Peyer's patch (tissue), 4 donors: ENCODE measurements at regions not wholly inside any gene's neighbourhood (a gene's known extent, or its start where the extent isn't known, plus 50 kb on each side); places are given as distances from the start of the nearest gene placed in this dataset.
"Not testable (repeated sequence)": the region's sequence is repeated elsewhere in the genome, so short reads cannot be mapped to it uniquely, and the experiment has no call there.

ENCODE experiments used
- DNase-seq, 3 donors: peaks; one replicate each; pipeline ENCODE4 v3.0.0-alpha.2; 2017 to 2019
- H3K27ac ChIP-seq, 4 donors: fragments of 200-600 bp; sonication (generic); one replicate each; pipeline ENCODE4 v1.5.1; 2016 to 2019
- H3K27me3 ChIP-seq, 2 donors: fragments of 200-600 bp; sonication (generic); one replicate each; pipeline ENCODE4 v1.5.1; 2019
- H3K36me3 ChIP-seq, 3 donors: fragments of 200-600 bp; sonication (generic); one replicate each; pipeline ENCODE4 v1.5.1; 2016 to 2019
- H3K4me1 ChIP-seq, 4 donors: fragments of 200-600 bp; sonication (generic); one replicate each; pipeline ENCODE4 v1.5.1; 2016 to 2019
- H3K4me3 ChIP-seq, 4 donors: fragments of 200-600 bp; sonication (generic); 1 replicate in 3 of 4; 2 replicates in 1 of 4; pipeline ENCODE4 v1.5.1; 2016 to 2019; ENCODE audit warnings: mild to moderate bottlenecking in 1 of 4
- H3K9me3 ChIP-seq, 4 donors: fragments of 200-600 bp; sonication (generic); one replicate each; pipeline ENCODE4 v1.5.1; 2016 to 2019; ENCODE audit warnings: mild to moderate bottlenecking in 1 of 4
- POLR2A ChIP-seq, 2 donors: fragments of 450-650 bp; IDR thresholded peaks; one replicate each; pipeline ENCODE4 v1.5.1; 2017; ENCODE audit warnings: antibody characterized with exemption in 2 of 2, mild to moderate bottlenecking in 2 of 2, moderate library complexity in 2 of 2
- TF ChIP-seq, protein P1 (sequence below), 6 experiments: fragments of 450-650 bp in 4 of 6; fragments of 200-600 bp in 2 of 6; sonication (generic) in 1 of 6; IDR thresholded peaks; one replicate each; pipeline ENCODE4 v1.5.1; 2017 to 2019; ENCODE audit warnings: antibody characterized with exemption in 6 of 6, mild to moderate bottlenecking in 3 of 6, moderate library complexity in 1 of 6

- no peaks in the 10 kb centered on the region for H3K27me3 ChIP-seq
- no peaks in the 10 kb centered on the region for H3K4me1 ChIP-seq
- TF ChIP-seq POLR2A (IDR thresholded peaks at IDR 0.05) = no peak
- TF ChIP-seq, protein P1, sequence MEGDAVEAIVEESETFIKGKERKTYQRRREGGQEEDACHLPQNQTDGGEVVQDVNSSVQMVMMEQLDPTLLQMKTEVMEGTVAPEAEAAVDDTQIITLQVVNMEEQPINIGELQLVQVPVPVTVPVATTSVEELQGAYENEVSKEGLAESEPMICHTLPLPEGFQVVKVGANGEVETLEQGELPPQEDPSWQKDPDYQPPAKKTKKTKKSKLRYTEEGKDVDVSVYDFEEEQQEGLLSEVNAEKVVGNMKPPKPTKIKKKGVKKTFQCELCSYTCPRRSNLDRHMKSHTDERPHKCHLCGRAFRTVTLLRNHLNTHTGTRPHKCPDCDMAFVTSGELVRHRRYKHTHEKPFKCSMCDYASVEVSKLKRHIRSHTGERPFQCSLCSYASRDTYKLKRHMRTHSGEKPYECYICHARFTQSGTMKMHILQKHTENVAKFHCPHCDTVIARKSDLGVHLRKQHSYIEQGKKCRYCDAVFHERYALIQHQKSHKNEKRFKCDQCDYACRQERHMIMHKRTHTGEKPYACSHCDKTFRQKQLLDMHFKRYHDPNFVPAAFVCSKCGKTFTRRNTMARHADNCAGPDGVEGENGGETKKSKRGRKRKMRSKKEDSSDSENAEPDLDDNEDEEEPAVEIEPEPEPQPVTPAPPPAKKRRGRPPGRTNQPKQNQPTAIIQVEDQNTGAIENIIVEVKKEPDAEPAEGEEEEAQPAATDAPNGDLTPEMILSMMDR (IDR thresholded peaks at IDR 0.05) = no peak
- DNase-seq = no peak
- H3K9me3 ChIP-seq = no peaks in the 10 kb centered on the region
- H3K27ac ChIP-seq = no peak overlapping the region
- H3K4me3 ChIP-seq = no peak overlapping the region
- no peaks in the 10 kb centered on the region for H3K36me3 ChIP-seq
Observed at GRCh38 chr16:60646631-60647030, 1389.6 kb downstream of the CDH8 start.

- Histone ChIP-seq H3K36me3 (no peaks in the 10 kb centered on the region), H3K4me1 (no peaks in the 10 kb centered on the region), H3K27me3 (no peaks in the 10 kb centered on the region), H3K4me3 (no peak overlapping the region), H3K27ac (no peak overlapping the region), H3K9me3 (peaks cover 0 to 4% (median 0%) of the 10 kb centered on the region in 4 donors)
- DNase-seq = no peak
- TF ChIP-seq, protein P1 (IDR thresholded peaks at IDR 0.05) = no peak
- TF ChIP-seq POLR2A (IDR thresholded peaks at IDR 0.05) = no peak
Observed at GRCh38 chr16:60645541-60645940, 1390.7 kb downstream of the CDH8 start.

GRCh38 chr16:60642956-60643355 lies 1393.3 kb downstream of the CDH8 start:
- no peak for DNase-seq
- no peaks in the 10 kb centered on the region for H3K4me1 ChIP-seq
- H3K9me3 ChIP-seq = peaks cover 0 to 4% (median 0%) of the 10 kb centered on the region in 4 donors
- no peaks in the 10 kb centered on the region for H3K36me3 ChIP-seq
- no peak overlapping the region for H3K27ac ChIP-seq
- TF ChIP-seq POLR2A (IDR thresholded peaks at IDR 0.05) = no peak
- TF ChIP-seq, protein P1 (IDR thresholded peaks at IDR 0.05) = no peak
- H3K27me3 ChIP-seq = no peaks in the 10 kb centered on the region
- no peak overlapping the region for H3K4me3 ChIP-seq

- no peaks in the 10 kb centered on the region for H3K36me3 ChIP-seq
- no peaks in the 10 kb centered on the region for H3K27me3 ChIP-seq
- no peaks in the 10 kb centered on the region for H3K4me1 ChIP-seq
- DNase-seq = no peak
- peaks cover 0 to 4% (median 0%) of the 10 kb centered on the region in 4 donors for H3K9me3 ChIP-seq
- TF ChIP-seq POLR2A (IDR thresholded peaks at IDR 0.05) = no peak
- TF ChIP-seq, protein P1 (IDR thresholded peaks at IDR 0.05) = no peak
- H3K27ac ChIP-seq = no peak overlapping the region
- no peak overlapping the region for H3K4me3 ChIP-seq
Observed at GRCh38 chr16:60641067-60641665, 1395.1 kb downstream of the CDH8 start.

DNA sequence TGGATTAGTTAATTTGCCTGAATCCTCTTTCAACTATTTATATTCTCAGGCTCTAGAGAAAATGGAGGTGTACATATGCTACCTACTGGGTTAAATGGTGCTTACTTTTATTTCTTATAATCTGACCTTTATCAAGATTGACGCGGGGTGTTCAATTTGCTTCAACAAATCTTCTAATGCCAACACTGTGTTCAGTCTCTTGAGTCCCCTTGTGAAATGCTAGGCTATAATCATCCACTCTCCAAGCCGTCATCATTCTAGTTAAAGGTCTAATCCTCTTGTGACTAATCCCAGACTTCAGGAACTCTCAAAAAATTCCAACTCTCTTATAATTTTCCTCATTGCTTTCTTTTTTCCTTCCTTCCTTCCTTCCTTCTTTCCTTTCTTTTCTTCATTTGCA lies 1396.2 kb downstream of the CDH8 start:
- DNase-seq = no peak
- Histone ChIP-seq H3K27ac (no peak overlapping the region), H3K9me3 (peaks cover 0 to 4% (median 0%) of the 10 kb centered on the region in 4 donors), H3K27me3 (no peaks in the 10 kb centered on the region), H3K4me1 (no peaks in the 10 kb centered on the region), H3K4me3 (no peak overlapping the region), H3K36me3 (no peaks in the 10 kb centered on the region)
- TF ChIP-seq POLR2A (IDR thresholded peaks at IDR 0.05) = no peak

- H3K27ac ChIP-seq, H3K4me1 ChIP-seq, H3K9me3 ChIP-seq, H3K4me3 ChIP-seq, H3K36me3 ChIP-seq, DNase-seq, H3K27me3 ChIP-seq: not testable (repeated sequence)
Observed at GRCh38 chr16:60636636-60637035, 1399.6 kb downstream of the CDH8 start.

DNA sequence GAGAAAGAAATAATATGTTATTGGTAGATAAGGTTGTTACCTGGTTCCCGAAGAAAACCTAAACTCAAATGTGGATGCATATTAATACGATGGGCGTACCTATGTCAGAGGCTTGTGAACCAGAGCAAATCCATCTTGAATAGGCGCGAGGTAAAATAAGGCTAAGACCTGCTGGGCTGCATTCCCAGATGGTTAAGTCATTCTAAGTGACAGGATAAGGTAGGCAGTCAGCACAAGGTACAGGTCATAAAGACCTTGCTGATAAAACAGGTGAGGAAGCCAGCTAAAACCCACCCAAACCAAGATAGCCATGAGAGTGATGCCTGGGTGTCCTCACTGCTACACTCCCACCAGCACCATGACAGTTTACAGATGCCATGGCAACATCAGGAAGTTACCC lies 1400.1 kb downstream of the CDH8 start:
- Histone ChIP-seq H3K27ac (no peak overlapping the region), H3K9me3 (peaks cover 0 to 3% (median 0%) of the 10 kb centered on the region in 4 donors), H3K36me3 (no peaks in the 10 kb centered on the region), H3K4me3 (no peak overlapping the region), H3K27me3 (no peaks in the 10 kb centered on the region), H3K4me1 (no peaks in the 10 kb centered on the region)
- TF ChIP-seq, protein P1 (IDR thresholded peaks at IDR 0.05) = no peak
- no peak for TF ChIP-seq POLR2A (IDR thresholded peaks at IDR 0.05)
- DNase-seq = no peak
